Superior temporal gyrus (tissue), 1 donor: ENCODE measurements at regions not wholly inside any gene's neighbourhood (a gene's known extent, or its start where the extent isn't known, plus 50 kb on each side); places are given as distances from the start of the nearest gene placed in this dataset.

Experiments used
- DNase-seq: peaks from one replicate; pipeline ENCODE4 v3.0.0-alpha.2; 2016; ENCODE audit errors: extremely low spot score

DNA sequence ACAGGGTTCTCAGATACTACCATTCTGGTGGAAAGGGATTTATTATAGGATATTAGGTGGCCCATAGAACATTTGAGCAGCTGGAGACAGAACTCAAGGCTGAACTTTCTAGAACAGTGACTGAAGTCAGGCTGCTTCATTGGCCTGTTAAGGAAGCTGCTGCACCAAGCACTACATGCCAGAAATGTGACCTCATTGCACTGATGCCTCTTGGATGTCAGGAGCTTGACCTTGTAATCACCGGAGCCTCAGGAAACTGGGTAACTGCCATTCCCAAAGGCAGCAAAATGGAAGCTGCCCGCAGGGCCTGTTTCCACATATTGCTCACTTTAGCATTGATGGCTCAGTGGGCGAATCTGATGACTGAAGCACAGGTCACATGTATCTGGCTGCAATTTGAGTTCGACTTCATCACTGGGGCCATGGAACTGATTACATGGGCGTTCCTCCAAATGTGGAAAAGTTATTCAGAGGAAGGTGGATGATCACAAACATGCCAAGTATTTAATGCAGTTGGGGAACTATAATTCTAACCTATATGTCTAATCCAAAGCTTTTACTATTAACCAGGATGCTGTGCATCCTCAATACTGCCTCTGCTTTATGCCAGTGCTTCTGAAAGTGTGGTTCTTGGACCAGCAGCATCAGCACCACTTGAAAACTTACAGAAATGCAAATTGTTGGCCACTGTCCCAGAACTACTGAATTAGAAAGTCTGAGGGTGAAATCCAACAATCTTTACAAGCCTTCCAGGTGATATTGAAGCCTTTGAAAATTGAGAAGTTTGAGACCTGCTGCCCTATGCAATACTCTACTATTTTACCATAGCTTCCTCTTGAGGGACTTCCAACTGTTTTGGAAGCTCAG is 337.2 kb upstream of the NAV3 start:
- DNase-seq, result peak; percentile 60

- DNase-seq, result no peak
Observed at GRCh38 chr12:77492536-77492935, 338.2 kb upstream of the NAV3 start.

- DNase-seq, result no peak
Observed at GRCh38 chr12:77489331-77489970, 341.2 kb upstream of the NAV3 start.

DNA sequence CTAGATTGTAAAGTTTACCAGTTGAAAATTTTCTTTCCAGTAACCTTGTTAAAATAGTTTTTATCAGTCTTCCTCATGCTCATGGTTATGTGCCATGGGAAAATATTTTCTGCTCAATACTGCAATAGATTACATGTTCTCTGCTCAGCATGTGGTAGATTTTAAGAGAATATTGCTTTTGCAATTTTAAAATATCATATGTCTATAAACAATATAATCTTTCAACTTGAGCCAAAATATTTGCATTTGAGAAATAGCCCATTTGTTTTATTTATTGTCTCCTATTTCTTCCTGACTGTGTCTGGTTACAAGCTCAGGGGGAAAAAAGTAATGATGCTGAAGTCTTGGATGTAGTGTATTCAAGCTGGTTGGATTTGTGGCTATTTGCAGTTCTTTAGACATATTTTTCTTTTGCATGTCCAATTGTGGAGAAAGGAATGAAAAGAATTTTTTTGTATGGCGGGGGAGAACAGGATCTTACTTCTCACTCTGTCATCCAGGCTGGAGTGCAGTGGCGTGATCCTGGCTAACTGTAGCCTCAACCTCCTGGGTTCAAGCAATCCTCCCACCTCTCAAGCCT is 342.6 kb upstream of the NAV3 start:
- DNase-seq, result no peak

GRCh38 chr12:77486872-77487271 is 343.8 kb upstream of the NAV3 start:
- DNase-seq, result no peak

DNA sequence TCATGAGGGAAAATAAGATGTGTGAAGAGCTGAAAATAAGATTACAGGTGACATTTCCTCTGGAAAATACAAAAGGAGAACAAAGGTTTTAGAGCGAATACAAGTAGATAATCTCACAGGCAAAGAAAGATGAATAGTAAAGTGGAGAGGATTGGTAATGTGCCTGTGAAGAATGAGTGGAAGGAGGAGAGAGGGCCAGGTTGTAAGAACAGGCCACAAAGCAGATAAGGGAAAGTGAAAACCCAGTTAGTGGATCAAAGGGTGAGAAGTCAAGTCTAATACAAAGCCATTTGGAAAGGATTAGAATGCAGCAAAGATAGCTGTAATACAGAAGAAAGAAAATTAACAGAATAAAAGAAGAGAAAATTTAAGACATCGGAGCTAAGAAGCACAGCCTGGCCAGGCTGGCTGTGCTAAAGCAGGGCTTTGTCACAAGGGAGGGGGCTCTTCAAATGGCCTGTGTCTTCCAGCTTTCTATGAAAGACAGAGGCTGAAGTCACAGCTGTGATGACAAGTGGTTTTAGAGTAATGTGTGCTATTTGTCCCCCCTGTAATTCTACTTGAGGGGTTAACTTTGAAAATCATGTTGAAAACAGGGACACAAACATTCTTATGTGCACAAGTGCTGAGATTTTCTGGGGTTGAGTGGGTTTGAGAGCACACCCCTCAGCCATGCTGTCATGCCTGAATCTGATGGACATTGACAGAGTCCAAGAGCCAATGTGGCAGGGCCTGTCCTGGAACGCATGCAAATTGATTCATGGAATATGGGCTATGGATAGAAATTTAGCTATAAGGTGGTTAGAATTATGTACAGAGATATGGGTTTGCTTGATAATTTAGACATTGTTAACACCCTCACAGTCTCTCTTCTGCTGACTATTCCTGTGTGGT is 344.5 kb upstream of the NAV3 start:
- DNase-seq, result no peak

GRCh38 chr12:77481687-77482086 is 349.0 kb upstream of the NAV3 start:
- DNase-seq, result no peak

- no peak for DNase-seq
Observed at GRCh38 chr12:77477907-77478533, 352.7 kb upstream of the NAV3 start.

- DNase-seq, result no peak
Observed at GRCh38 chr12:77471801-77472200, 358.9 kb upstream of the NAV3 start.

GRCh38 chr12:77469578-77470333 is 360.9 kb upstream of the NAV3 start:
- no peak for DNase-seq

GRCh38 chr12:77442633-77443032 is 377.3 kb upstream of the E2F7 start:
- no peak for DNase-seq

DNA sequence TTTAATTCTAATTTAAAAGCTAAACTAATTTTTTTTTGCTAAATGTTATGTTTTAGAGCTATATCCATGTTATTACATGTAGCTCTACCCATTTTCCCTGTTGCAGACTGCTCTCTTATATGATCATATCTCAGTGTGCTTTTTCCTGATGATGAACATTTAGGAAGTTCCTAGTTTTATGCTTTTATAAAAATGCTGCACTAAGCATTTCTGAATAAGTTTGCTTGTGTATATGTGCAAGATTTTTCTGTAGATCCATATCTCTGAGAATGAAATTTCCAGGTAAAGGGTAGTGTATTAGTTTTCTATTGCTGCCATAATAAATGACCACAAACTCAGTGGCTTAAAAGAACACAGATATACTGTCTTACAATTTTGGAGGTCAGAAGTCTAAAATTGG is 374.4 kb upstream of the E2F7 start:
- DNase-seq, result no peak

DNA sequence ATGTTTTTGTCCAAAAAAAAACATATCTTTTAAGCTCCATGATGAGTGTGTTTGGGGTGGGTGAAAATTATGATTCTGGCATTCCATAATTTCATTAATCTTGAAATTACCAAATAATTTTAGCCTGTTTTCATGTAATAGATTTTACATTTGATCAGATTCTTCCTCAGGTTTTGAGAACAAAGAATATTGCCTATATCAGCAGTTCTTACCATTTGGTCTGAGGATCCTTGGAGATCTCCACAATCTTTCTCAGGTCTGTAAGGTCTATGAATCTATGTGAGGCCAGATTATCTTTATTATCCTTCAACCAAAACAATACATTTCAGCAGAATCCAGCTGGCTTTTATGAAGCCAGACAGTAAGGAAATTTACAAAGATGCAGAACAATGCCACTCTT is 373.3 kb upstream of the E2F7 start:
- no peak for DNase-seq

DNA sequence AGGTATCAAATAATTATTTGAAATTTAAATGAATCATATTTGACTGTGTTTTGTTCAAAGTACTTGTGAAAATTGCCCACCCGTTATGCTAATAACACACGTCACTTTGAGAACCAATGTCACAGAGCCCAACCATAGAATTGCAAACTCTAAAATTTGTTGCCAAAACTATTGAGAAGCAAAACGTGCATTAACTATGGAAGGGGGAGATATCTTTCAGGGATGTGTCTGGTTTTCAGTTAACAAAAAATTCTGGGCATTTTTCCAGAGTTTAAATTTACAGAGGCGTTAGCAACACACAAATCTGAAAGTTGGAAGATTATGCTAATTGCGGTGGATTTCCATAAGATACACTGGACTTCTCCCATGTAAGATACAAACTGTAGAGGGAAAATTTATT is 371.8 kb upstream of the E2F7 start:
- DNase-seq, result no peak

- DNase-seq, result no peak
Observed at GRCh38 chr12:77435446-77436091, 370.2 kb upstream of the E2F7 start.

DNA sequence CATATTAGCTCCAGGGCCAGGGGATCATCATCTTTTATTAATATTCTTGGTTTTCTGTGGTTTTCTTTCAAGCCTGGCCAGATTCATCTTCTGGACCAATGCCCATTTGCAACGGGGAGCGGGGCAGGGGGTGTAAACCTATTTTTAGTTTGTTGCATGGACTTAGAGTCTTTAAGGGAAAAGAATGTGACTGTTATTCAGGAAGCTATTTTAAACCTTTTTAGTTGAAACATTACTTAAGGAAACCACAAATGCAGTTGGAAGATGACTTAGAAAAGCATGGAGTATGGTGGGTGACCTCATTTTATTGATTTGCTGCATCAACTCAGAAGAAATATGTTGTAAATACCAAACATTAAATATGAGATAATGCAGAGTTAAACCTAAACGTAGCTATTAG is 368.4 kb upstream of the E2F7 start:
- DNase-seq, result no peak

- no peak for DNase-seq
Observed at GRCh38 chr12:77429426-77429825, 364.1 kb upstream of the E2F7 start.

- no peak for DNase-seq
Observed at GRCh38 chr12:77421152-77421551, 355.8 kb upstream of the E2F7 start.

- DNase-seq, result no peak
Observed at GRCh38 chr12:77409551-77409950, 344.2 kb upstream of the E2F7 start.

GRCh38 chr12:77407931-77408330 is 342.6 kb upstream of the E2F7 start:
- no peak for DNase-seq
